ENCODE measurements at regions not wholly inside any gene's neighbourhood (a gene's known extent, or its start where the extent isn't known, plus 50 kb on each side); places are given as distances from the start of the nearest gene placed in this dataset.
"Not testable (repeated sequence)": the region's sequence is repeated elsewhere in the genome, so short reads cannot be mapped to it uniquely, and the experiment has no call there.

- WGBS (ENCODE audit: missing lambda C conversion rate) = 87% methylated on average over 2 of the region's 2 CpGs
- FAIRE-seq (no peak), ATAC-seq (no peak), DNase-seq (ENCODE audit: low read depth in 1 of 2, low spot score in 1 of 2) (no peak)
- Histone ChIP-seq H3K4me2 (no peak overlapping the region), H3K4me1 (peaks cover 11% of the 10 kb centered on the region; the same call in 2 of the 3 replicates), H3K9me3 (no peaks in the 10 kb centered on the region), H3K27ac (no peak overlapping the region), H3K4me3 (no peak overlapping the region)
- POLR2A ChIA-PET = no interaction called here
- CTCF ChIA-PET = interaction anchor here (1.6 to 2.1 kb wide), 3 partner anchors 15 to 125 kb away, joined by 3 to 6 read pairs (median 4); partner anchors contain the start of gene ARHGEF3
- TF ChIP-seq FOSL2 (IDR thresholded peaks at IDR 0.05) (no peak), FOSL2 (CRISPR knock-in tag; IDR thresholded peaks at IDR 0.05) (no peak), CHD4 (IDR thresholded peaks at IDR 0.05; ENCODE audit: borderline replicate concordance) (no peak)
These were observed 125.2 kb upstream of the ARHGEF3 start for GRCh38 chr3:56926947-56927282.

GRCh38 chr3:56926243-56926946 lies 124.6 kb upstream of the ARHGEF3 start:
- no peak for ATAC-seq
- Histone ChIP-seq H3K4me2 (no peak overlapping the region), H3K27ac (no peak overlapping the region), H3K9me3 (no peaks in the 10 kb centered on the region), H3K4me3 (no peak overlapping the region), H3K4me1 (peaks cover 11% of the 10 kb centered on the region; the same call in 2 of the 3 replicates)
- TF ChIP-seq NR3C1 (IDR thresholded peaks at IDR 0.05) (no peak), REST (IDR thresholded peaks at IDR 0.05) (no peak), SREBF2 (IDR thresholded peaks at IDR 0.05) (no peak), POLR2AphosphoS2 (conservative IDR thresholded peaks at IDR 0.05; ENCODE audit: low read length) (no peak), CHD4 (IDR thresholded peaks at IDR 0.05; ENCODE audit: borderline replicate concordance) (no peak), ESRRA (IDR thresholded peaks at IDR 0.05; ENCODE audit: borderline replicate concordance, low read length) (no peak), HES2 (IDR thresholded peaks at IDR 0.05) (no peak), GATA3 (IDR thresholded peaks at IDR 0.05; ENCODE audit: borderline replicate concordance) (no peak), ZC3H11A (IDR thresholded peaks at IDR 0.05) (no peak), ATOH8 (CRISPR knock-in tag; IDR thresholded peaks at IDR 0.05; ENCODE audit: low read depth) (no peak), ELK1 (IDR thresholded peaks at IDR 0.05; ENCODE audit: low read depth, low read length) (no peak), CHD2 (IDR thresholded peaks at IDR 0.05; ENCODE audit: low read length, partially characterized antibody) (no peak), SMC3 (IDR thresholded peaks at IDR 0.05) (no peak), CEBPB (IDR thresholded peaks at IDR 0.05) (no peak), TP53 (CRISPR knock-in tag; IDR thresholded peaks at IDR 0.05) (no peak), FOXS1 (CRISPR knock-in tag; IDR thresholded peaks at IDR 0.05) (no peak), POLR2A (IDR thresholded peaks at IDR 0.05; ENCODE audit: low read length) (no peak), RFX5 (IDR thresholded peaks at IDR 0.05) (no peak)
- 75% methylated on average over 3 of the region's 3 CpGs for WGBS (ENCODE audit: missing lambda C conversion rate)
- POLR2A ChIA-PET = no interaction called here
- no peak for FAIRE-seq
- DNase-seq (ENCODE audit: low read depth in 1 of 2, low spot score in 1 of 2) = no peak
- CTCF ChIA-PET = interaction anchor here (1.6 to 2.1 kb wide), 3 partner anchors 15 to 125 kb away, joined by 3 to 6 read pairs (median 4); partner anchors contain the start of gene ARHGEF3

- WGBS (ENCODE audit: missing lambda C conversion rate) = 88% methylated on average over 1 of the region's 1 CpG
- POLR2A ChIA-PET = not testable (repeated sequence)
These were observed 123.0 kb upstream of the ARHGEF3 start for GRCh38 chr3:56924700-56925099.

More at GRCh38 chr3:56924700-56925099, 123.0 kb upstream of the ARHGEF3 start:
- peaks cover 11% of the 10 kb centered on the region; the same call in 2 of the 3 replicates for H3K4me1 ChIP-seq
- H3K4me2 ChIP-seq; ATAC-seq; H3K27ac ChIP-seq; H3K4me3 ChIP-seq; DNase-seq (ENCODE audit: low read depth in 1 of 2, low spot score in 1 of 2); FAIRE-seq; H3K9me3 ChIP-seq: not testable (repeated sequence)
- CTCF ChIA-PET = interaction anchor here (0.6 kb wide), 1 partner anchor 121 kb away, joined by 3 read pairs; no protein-coding TSS in a partner anchor
